Epithelial cell of esophagus (primary cell): ENCODE measurements at regions not wholly inside any gene's neighbourhood (a gene's known extent, or its start where the extent isn't known, plus 50 kb on each side); places are given as distances from the start of the nearest gene placed in this dataset.

Source experiments
- DNase-seq: peaks from one replicate; pipeline ENCODE4 v3.0.0; 2010; ENCODE audit warnings: low read depth
- H3K4me3 ChIP-seq: 2 replicates; pipeline ENCODE4 v1.5.1; 2011; ENCODE audit warnings: mild to moderate bottlenecking, low read length, control low read depth
- CTCF ChIP-seq: IDR thresholded peaks from 2 replicates; pipeline ENCODE4 v1.5.1; 2011; ENCODE audit warnings: low read depth, mild to moderate bottlenecking, low read length, control low read depth, inconsistent platforms; ENCODE audit not compliant: insufficient read depth; ENCODE audit errors: missing control alignments

GRCh38 chr20:18991012-18991411 lies 177.4 kb downstream of the SCP2D1 start:
- TF ChIP-seq CTCF, result no peak
- no peak overlapping the region for H3K4me3 ChIP-seq
- no peak for DNase-seq

GRCh38 chr20:18992418-18992817 lies 178.8 kb downstream of the SCP2D1 start:
- no peak overlapping the region for H3K4me3 ChIP-seq
- DNase-seq, result no peak
- TF ChIP-seq CTCF, result no peak

DNA sequence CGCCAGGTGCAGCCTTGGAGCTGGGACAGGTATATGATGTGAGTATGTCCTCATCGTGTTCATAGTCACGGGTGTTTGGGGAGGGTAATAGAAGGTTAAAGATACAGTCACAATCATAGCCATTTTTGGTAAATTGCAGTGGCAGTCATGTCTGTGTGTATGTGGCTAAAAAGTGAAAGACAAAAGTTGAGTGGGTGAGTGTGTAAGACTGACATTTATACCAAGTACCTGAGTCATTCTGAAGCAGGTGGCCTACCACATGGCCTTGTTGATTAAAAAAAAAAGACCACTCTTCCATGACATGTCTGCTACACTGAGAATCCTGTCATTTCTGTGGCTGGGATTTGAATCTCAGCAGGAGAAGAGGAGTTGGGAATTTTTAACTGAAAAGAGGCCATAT lies 181.9 kb downstream of the SCP2D1 start:
- TF ChIP-seq CTCF, result no peak
- no peak overlapping the region for H3K4me3 ChIP-seq
- no peak for DNase-seq

- TF ChIP-seq CTCF, result no peak
- DNase-seq, result no peak
- no peak overlapping the region for H3K4me3 ChIP-seq
These were observed 185.5 kb downstream of the SCP2D1 start for GRCh38 chr20:18999086-18999485.

DNA sequence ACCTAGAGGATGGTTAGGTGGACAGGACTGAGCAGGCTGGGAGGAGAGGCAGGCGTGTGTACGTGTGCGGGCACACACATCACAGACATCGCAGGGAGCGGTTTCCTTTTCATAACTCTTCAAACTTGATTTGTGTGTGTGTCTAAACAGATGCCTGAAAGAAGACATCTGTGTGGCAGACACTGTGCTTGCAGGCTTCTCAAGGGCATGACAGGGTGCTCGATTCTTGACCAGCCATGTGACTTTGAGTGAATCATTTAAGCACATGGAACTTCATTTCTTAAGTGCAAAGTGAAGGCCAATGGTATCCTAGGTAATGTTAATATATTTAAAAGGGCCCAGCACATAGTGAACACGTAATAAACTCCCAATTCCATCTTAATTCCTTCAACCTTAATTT lies 186.5 kb downstream of the SCP2D1 start:
- no peak for TF ChIP-seq CTCF
- no peak for DNase-seq
- H3K4me3 ChIP-seq, result no peak overlapping the region

DNA sequence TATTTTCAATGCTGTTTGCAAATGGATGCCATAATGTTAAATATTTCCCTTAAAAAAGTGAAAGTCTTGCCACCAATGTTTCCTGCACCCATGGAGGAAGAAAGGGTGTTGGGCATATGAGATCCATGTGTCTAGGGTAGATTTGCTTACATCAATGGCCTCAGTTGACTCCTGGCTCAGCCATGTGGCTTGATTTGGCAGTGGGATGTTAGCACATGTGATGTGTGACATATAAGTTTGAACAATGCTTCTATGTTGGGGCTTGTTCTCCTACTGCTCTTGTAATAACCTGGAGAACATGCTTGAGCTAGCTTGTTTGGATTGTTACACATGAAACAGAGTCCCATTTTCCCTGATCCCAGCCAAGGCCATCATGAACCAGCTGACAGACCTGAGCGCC lies 187.6 kb downstream of the SCP2D1 start:
- TF ChIP-seq CTCF, result no peak
- DNase-seq, result no peak
- H3K4me3 ChIP-seq, result no peak overlapping the region
